Activated T-helper 17 cell treated with anti-CD3 and anti-CD28 coated beads, Interleukin-2, amount 50 U/mL, for 72 hours (primary cell): ENCODE measurements at regions not wholly inside any gene's neighbourhood (a gene's known extent, or its start where the extent isn't known, plus 50 kb on each side); places are given as distances from the start of the nearest gene placed in this dataset.

ENCODE experiments used
- ATAC-seq: fragments of 150-1000 bp; cut with Tn5 transposase; replicated peaks from 2 replicates; pipeline ENCODE4 v1.10.0; 2021; ENCODE audit warnings: mild to moderate bottlenecking, moderate library complexity
- H3K27ac Mint-ChIP-seq: one replicate; pipeline ENCODE4 v1.8.0; 2022; ENCODE audit warnings: mixed read lengths
- H3K27me3 Mint-ChIP-seq: one replicate; pipeline ENCODE4 v1.8.0; 2022; ENCODE audit warnings: mixed read lengths
- H3K36me3 Mint-ChIP-seq: one replicate; pipeline ENCODE4 v1.8.0; 2022; ENCODE audit warnings: low read depth, mild to moderate bottlenecking, mixed read lengths
- H3K4me1 Mint-ChIP-seq: one replicate; pipeline ENCODE4 v1.8.0; 2022; ENCODE audit warnings: mixed read lengths
- H3K4me3 Mint-ChIP-seq: one replicate; pipeline ENCODE4 v1.8.0; 2022; ENCODE audit warnings: mild to moderate bottlenecking, mixed read lengths
- H3K9me3 Mint-ChIP-seq: one replicate; pipeline ENCODE4 v1.8.0; 2022; ENCODE audit warnings: mixed read lengths

DNA sequence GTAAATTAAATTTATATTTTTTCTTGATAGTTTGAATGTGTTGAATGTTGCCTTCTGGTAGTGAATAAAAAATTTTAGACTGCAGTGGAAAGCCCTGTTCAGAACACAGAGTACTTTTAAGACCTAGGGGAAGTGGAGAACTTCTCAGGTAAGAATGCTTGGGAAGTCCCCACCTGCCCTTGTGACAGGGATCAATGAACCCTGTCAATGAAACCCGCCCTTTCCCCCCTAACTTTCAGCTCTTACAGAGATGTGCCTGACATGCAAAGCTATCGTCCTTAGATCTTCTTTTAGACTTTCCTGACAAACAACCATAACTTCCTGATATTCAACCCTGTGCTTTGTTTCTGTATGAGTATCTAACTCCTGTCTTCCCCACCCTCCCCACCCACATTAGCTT is 562.7 kb downstream of the TLE4 start:
- no peak overlapping the region for H3K4me3 Mint-ChIP-seq
- no peak for ATAC-seq

DNA sequence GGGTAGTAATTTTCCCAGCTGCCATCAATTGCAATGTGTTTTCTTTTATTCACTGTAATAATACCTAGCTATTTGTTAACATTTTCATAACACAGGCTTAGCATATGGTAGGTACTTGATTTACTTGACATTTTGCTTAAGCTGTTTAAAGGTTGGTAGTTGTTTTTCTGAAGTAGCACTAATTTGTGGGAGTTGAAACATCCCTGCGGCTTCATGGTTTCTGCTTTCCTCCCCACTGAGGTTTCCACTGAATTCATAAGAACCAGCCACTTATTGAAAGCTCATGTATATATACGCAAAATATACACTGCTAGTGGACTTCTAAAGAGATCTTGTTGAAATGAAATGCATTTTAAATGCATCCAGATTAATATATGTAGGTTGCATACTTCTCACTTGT is 559.9 kb downstream of the TLE4 start:
- H3K27ac Mint-ChIP-seq, result no peak overlapping the region
- no peaks in the 10 kb centered on the region for H3K4me1 Mint-ChIP-seq
- H3K9me3 Mint-ChIP-seq, result no peaks in the 10 kb centered on the region
- H3K27me3 Mint-ChIP-seq, result peaks cover 4% of the 10 kb centered on the region
- H3K4me3 Mint-ChIP-seq, result no peak overlapping the region
- no peak for ATAC-seq
- no peaks in the 10 kb centered on the region for H3K36me3 Mint-ChIP-seq

More for the DNA sequence above, 562.7 kb downstream of the TLE4 start:
- H3K36me3 Mint-ChIP-seq, result no peaks in the 10 kb centered on the region
- no peaks in the 10 kb centered on the region for H3K9me3 Mint-ChIP-seq
- H3K27me3 Mint-ChIP-seq, result peaks cover 3% of the 10 kb centered on the region
- H3K4me1 Mint-ChIP-seq, result no peaks in the 10 kb centered on the region
- H3K27ac Mint-ChIP-seq, result no peak overlapping the region

DNA sequence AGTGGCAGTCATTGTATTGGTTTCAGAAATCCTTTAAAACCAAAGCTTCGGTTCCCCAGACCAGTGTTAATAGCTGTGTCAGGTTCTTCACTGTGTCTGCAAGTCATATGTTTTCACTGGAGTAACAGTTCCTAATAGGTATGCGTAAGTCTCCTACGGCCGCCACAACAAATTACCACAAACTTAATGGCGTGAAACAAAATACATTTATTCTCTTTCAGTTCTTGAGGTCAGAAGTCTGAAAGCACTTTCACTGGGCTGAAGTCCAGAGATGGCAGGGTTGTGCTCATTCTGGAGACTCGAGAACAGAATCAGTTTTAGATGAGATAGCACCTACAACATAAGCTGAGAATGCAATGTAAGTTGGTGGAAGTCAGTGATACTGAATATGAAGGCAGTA is 556.2 kb downstream of the TLE4 start:
- no peaks in the 10 kb centered on the region for H3K4me1 Mint-ChIP-seq
- ATAC-seq, result no peak
- H3K9me3 Mint-ChIP-seq, result peaks cover 3% of the 10 kb centered on the region
- no peak overlapping the region for H3K4me3 Mint-ChIP-seq
- no peak overlapping the region for H3K27ac Mint-ChIP-seq
- peaks cover 8% of the 10 kb centered on the region for H3K27me3 Mint-ChIP-seq
- no peaks in the 10 kb centered on the region for H3K36me3 Mint-ChIP-seq

DNA sequence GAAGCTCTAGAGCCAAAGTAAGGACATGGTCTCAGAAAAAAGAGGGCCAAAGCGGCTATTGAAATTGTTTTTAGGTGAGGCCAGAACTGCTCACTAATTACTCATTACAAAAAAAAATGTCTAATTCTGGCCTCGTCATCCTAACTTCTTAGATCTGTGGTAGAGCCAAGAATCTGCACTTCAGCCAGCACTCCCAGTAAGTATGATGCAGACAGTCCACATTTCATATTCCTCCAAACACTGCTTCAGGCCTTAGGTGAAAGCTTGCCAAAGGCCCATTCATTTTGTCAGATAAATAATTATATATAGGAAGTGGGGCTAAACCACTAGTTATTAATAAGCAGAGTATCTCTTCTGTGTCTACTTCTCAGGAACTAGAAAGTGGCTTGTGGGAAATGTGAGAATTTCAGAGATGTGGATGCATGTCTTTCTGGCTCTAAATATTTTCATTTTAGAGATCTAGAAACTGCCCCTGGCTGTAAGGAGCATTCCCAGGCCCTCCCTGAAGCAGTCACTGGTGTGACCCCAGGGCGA is 554.0 kb downstream of the TLE4 start:
- ATAC-seq, result no peak
- no peak overlapping the region for H3K4me3 Mint-ChIP-seq
- H3K27me3 Mint-ChIP-seq, result peaks cover 8% of the 10 kb centered on the region
- no peaks in the 10 kb centered on the region for H3K4me1 Mint-ChIP-seq
- H3K9me3 Mint-ChIP-seq, result peaks cover 3% of the 10 kb centered on the region
- no peak overlapping the region for H3K27ac Mint-ChIP-seq
- no peaks in the 10 kb centered on the region for H3K36me3 Mint-ChIP-seq

DNA sequence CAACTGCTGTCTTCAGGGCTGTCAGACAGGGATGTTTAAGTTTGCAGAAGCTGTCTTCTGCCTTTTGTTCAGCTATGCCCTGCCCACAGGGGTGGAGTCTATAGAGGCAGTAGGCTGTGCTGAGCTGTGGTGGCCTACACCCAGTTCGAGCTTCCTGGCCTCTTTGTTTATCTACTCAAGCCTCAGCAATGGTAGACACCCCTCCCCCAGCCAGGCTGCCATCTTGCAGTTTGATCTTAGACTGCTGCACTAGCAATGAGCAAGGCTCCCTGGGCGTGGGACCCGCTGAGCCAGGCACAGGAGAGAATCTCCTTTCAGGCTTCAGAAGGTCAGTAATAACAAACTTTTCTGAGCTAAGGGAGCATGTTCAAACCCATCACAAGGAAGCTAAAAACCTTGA is 545.3 kb downstream of the TLE4 start:
- Mint-ChIP-seq H3K27ac (no peak overlapping the region), H3K4me1 (no peaks in the 10 kb centered on the region), H3K4me3 (no peak overlapping the region), H3K27me3 (peaks cover 13% of the 10 kb centered on the region), H3K9me3 (peaks cover 5% of the 10 kb centered on the region), H3K36me3 (no peaks in the 10 kb centered on the region)
- no peak for ATAC-seq

DNA sequence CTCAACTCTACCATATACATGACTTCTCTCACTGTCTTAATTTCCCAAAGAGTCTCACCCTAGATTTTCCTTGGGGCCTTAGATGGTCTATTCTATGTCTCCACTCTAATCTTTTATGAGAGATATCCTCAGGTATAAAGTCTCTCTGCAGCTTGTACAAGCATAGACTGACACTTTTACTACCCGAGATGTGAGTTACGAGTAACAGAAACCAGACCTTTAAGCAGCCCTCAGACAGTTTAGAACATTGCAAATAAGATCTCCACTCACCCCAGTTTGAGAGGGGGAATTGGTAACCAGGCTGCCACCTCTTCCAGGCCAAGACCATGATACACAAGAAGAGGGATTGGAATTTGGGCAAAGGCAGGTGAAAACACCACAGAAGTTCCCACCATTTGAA is 542.5 kb downstream of the TLE4 start:
- Mint-ChIP-seq H3K4me3 (no peak overlapping the region), H3K4me1 (no peaks in the 10 kb centered on the region), H3K27me3 (peaks cover 13% of the 10 kb centered on the region), H3K27ac (no peak overlapping the region), H3K36me3 (no peaks in the 10 kb centered on the region), H3K9me3 (peaks cover 5% of the 10 kb centered on the region)
- ATAC-seq, result no peak

DNA sequence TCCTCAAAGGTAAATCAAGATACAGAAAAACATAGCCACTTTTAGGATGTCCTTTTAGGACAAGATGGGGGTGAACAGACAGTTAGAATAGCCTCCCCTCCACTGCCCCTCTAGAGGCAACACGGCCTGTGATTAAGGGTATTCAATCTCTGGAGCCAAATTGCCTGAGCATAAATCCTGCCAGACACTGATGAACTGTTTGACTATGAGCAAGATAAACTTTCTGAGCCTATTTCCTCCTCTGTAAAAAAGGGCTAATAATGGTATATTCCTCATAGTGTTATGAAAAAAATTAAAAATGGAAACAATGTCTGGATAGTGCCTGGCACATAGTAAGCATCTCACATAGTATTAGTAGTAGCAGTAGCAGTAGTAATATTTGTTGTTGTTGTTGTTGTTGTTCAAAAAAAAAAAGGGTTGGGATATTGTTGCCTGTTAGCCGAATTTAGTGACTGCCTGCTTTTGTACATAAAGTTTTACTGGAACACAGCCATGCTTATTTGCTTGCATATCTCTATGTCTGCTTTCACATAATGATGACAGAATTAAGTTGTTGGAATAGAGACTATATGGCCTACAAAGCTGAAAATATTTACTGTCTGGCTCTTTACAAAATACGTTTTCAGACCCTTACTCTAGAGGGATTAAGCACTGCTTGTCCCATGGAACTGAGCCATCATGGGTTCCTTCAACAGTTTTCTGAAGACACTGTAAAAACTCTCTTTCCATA is 536.3 kb downstream of the TLE4 start:
- Mint-ChIP-seq H3K27ac (no peak overlapping the region), H3K9me3 (no peaks in the 10 kb centered on the region), H3K27me3 (peaks cover 6% of the 10 kb centered on the region), H3K4me3 (no peak overlapping the region), H3K4me1 (no peaks in the 10 kb centered on the region), H3K36me3 (no peaks in the 10 kb centered on the region)
- ATAC-seq, result no peak

DNA sequence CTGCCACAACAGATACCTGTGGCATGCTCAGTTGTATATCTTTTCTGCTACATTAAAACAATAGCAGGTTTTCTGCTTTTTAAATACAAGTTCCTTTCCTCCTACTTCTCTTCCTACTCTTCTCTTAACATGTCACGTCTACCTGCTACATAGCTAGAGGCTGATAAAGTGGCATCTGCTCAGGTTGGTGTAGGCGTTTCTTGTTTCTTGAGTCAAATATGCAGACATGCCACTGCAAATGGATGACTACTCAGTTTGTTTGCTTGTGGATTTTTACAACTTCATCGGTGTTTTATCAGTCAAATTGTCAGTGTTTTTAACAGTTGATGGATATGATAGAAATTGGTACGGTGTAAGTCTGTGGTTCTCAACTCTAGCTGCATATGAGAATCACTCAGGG is 525.7 kb downstream of the TLE4 start:
- Mint-ChIP-seq H3K4me3 (no peak overlapping the region), H3K9me3 (peaks cover 4% of the 10 kb centered on the region), H3K36me3 (no peaks in the 10 kb centered on the region), H3K4me1 (peaks cover 4% of the 10 kb centered on the region), H3K27me3 (peaks cover 5% of the 10 kb centered on the region), H3K27ac (no peak overlapping the region)
- ATAC-seq, result no peak

DNA sequence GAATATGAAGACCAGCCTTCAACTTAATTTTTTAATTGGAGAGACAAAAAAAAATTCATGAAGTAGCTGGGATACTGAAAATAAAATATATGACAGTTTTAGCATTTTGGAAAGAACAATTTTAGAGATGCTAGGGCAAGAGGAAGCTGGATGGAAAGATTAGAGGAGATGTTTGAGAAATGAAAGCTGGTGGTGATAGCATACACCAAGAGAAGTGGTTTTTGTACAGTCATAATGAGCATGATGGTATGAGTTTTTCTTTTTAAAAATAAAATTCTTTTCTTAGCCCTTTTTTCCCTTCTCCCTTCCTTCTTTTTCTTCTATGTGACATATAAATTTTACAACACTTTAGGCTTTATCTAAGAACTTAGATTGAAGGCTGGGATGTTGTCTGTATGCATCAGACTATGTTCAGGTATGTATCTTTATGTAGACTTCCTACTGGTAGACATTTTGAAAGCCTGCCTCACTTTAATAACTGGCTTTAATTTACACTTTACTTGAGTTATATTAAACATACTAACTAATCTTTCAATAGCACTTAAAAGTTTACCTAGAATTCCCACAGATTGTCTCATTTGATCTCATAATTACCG is 522.5 kb downstream of the TLE4 start:
- no peak overlapping the region for H3K27ac Mint-ChIP-seq

DNA sequence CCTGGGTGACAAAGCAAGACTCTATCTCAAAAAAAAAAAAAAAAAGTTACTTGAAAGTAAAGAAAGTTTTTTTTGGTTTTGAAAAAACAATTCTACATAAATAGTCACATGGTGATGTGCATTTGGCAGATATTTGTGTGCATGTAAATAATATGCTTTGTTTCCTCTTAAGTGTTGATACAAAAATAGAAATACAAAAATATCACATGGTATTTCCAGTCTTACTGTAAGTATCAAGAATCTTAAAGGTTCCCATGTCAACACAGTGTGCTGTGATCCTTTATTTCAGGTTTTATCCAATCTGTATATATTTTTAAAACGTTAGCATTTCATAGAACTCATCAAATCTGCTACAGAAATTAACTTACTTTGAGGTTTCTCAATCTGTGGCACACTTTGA is 521.9 kb downstream of the TLE4 start:
- no peak for ATAC-seq
- H3K4me3 Mint-ChIP-seq, result no peak overlapping the region
- peaks cover 4% of the 10 kb centered on the region for H3K4me1 Mint-ChIP-seq
- H3K36me3 Mint-ChIP-seq, result no peaks in the 10 kb centered on the region
- H3K27me3 Mint-ChIP-seq, result peaks cover 5% of the 10 kb centered on the region
- H3K9me3 Mint-ChIP-seq, result peaks cover 4% of the 10 kb centered on the region
- H3K27ac Mint-ChIP-seq, result no peak overlapping the region

More for the DNA sequence above, 522.5 kb downstream of the TLE4 start:
- Mint-ChIP-seq H3K4me3 (no peak overlapping the region), H3K9me3 (peaks cover 4% of the 10 kb centered on the region), H3K4me1 (peaks cover 4% of the 10 kb centered on the region), H3K27me3 (peaks cover 5% of the 10 kb centered on the region), H3K36me3 (no peaks in the 10 kb centered on the region)
- no peak for ATAC-seq

DNA sequence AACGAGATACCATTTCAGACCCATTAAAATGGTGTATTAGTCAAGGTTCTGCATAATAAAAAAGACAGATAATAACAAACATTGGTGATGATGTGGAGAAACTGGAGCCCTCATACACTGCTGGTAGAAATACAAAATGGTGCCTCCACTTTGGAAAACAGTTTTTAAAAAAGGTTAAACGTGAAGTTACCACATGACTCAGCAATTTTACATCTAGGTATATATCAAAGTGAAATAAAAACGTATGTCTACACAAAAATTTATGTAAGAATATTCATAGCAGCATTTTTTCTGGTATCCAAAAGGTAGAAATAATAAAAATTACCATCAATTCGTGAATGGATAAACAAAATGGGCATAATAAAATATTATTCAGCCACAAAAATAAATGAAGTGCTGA is 519.8 kb downstream of the TLE4 start:
- H3K27ac Mint-ChIP-seq, result no peak overlapping the region
- H3K27me3 Mint-ChIP-seq, result peaks cover 8% of the 10 kb centered on the region
- no peaks in the 10 kb centered on the region for H3K36me3 Mint-ChIP-seq
- H3K9me3 Mint-ChIP-seq, result peaks cover 4% of the 10 kb centered on the region
- ATAC-seq, result no peak
- no peak overlapping the region for H3K4me3 Mint-ChIP-seq
- H3K4me1 Mint-ChIP-seq, result peaks cover 4% of the 10 kb centered on the region

DNA sequence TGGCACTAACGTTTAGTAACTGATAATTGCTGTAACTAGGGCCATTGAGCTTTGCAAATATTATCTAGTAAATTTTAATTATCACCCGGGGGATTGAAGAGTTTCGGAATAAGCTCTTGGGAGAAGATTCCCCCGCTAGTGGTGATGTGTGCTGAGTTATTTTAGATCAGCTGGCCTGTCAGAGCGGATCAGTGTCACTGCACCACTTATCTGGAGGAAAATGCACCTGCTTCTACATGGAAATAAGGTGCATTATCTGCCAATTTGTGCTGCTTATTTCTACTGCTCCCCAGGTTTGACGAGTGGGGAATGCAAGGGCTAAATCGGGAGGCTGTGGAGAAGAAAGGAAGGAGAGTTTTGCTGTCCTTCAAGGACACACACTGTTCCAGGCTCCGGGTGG is 518.6 kb downstream of the TLE4 start:
- Mint-ChIP-seq H3K4me1 (peaks cover 1% of the 10 kb centered on the region), H3K36me3 (no peaks in the 10 kb centered on the region), H3K9me3 (peaks cover under 1% of the 10 kb centered on the region), H3K27me3 (peaks cover 8% of the 10 kb centered on the region), H3K4me3 (no peak overlapping the region), H3K27ac (no peak overlapping the region)
- ATAC-seq, result no peak

DNA sequence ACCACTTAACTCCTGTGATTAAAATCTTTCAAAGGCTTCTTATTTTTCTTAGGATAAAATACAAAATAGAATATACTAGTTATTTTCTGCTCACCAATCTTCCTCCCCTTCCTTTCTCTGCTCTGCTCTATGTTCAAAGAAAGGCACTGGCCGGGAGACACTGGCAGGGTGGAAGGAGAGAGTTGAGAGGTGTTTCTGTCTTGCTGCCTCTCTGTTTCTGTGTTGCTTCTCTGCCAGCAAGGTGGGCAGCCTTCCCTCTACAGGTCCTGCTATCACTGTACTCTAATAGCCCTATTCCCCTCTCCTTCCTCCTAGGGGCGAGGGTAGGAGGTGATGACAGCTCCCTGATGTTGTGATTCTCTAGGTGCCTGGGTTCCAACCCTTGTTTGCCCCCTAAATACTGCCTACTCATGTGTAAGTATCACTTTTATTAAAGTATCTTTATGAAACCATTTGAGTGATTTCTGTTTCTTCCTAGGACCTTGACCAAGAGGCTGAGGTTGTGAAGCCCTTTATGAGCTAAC is 515.1 kb downstream of the TLE4 start:
- Mint-ChIP-seq H3K9me3 (no peaks in the 10 kb centered on the region), H3K27ac (no peak overlapping the region), H3K27me3 (peaks cover 3% of the 10 kb centered on the region), H3K4me1 (no peaks in the 10 kb centered on the region), H3K36me3 (no peaks in the 10 kb centered on the region), H3K4me3 (no peak overlapping the region)
- ATAC-seq, result peak; percentile 12

DNA sequence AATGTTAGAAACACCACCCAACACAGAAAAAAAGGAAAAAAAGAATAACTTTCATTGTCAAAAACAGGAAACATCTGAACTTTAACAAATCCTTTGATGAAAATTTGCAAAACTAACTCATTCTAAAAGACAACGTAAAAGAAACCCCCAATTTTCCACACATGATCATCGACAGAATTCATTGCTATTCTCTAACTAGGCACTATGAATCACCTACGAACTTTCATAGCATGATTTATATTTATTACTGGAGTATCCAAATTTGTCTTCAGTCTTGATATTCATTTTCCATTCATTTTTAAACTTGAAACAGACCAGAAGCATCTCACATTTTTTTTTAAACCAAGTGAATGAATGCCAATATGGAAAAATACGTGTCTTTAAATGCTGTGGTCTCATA is 514.6 kb downstream of the TLE4 start:
- no peak overlapping the region for H3K27ac Mint-ChIP-seq
- H3K4me1 Mint-ChIP-seq, result no peaks in the 10 kb centered on the region
- peaks cover 3% of the 10 kb centered on the region for H3K27me3 Mint-ChIP-seq
- H3K36me3 Mint-ChIP-seq, result no peaks in the 10 kb centered on the region
- no peaks in the 10 kb centered on the region for H3K9me3 Mint-ChIP-seq
- H3K4me3 Mint-ChIP-seq, result no peak overlapping the region
- ATAC-seq, result peak; percentile 39

DNA sequence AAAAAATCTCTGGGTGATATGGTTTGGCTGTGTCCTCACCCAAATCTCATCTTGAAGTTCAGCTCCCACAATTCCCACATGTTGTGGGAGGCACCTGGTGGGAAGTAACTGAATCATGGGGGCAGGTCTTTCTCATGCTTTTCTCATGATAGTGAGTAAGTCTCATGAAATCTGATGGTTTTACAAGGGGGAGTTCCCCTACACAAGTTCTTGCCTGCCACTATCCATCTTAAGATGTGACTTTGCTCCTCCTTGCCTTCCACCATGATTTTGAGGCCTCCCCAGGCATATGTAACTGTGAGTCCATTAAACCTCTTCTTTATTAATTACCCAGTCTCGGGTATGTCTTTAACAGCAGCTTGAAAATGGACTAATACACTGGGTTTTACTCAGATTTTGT is 513.9 kb downstream of the TLE4 start:
- H3K27me3 Mint-ChIP-seq, result peaks cover 3% of the 10 kb centered on the region
- H3K4me1 Mint-ChIP-seq, result no peaks in the 10 kb centered on the region
- no peak overlapping the region for H3K27ac Mint-ChIP-seq
- no peak overlapping the region for H3K4me3 Mint-ChIP-seq
- H3K9me3 Mint-ChIP-seq, result no peaks in the 10 kb centered on the region
- ATAC-seq, result peak; percentile 35
- H3K36me3 Mint-ChIP-seq, result no peaks in the 10 kb centered on the region
